ENCODE measurements at regions not wholly inside any gene's neighbourhood (a gene's known extent, or its start where the extent isn't known, plus 50 kb on each side); places are given as distances from the start of the nearest gene placed in this dataset.

- no peak for DNase-seq (ENCODE audit: low read depth, low spot score)
- H3K27ac ChIP-seq: no peak overlapping the region
These were observed 257.3 kb upstream of the APCDD1 start for GRCh38 chr18:10197097-10197496.

- no peak overlapping the region for H3K27ac ChIP-seq
- no peak for DNase-seq (ENCODE audit: low read depth, low spot score)
These were observed 253.2 kb upstream of the APCDD1 start for GRCh38 chr18:10201226-10201625.

- no peak overlapping the region for H3K27ac ChIP-seq
- no peak for DNase-seq (ENCODE audit: low read depth, low spot score)
These were observed 252.8 kb upstream of the APCDD1 start for GRCh38 chr18:10201659-10202058.

- no peak overlapping the region for H3K27ac ChIP-seq
- DNase-seq (ENCODE audit: low read depth, low spot score): no peak
These were observed 251.6 kb upstream of the APCDD1 start for GRCh38 chr18:10202845-10203321.

- no peak overlapping the region for H3K27ac ChIP-seq
- DNase-seq (ENCODE audit: low read depth, low spot score): no peak
These were observed 249.3 kb upstream of the APCDD1 start for GRCh38 chr18:10205151-10205550.

- no peak overlapping the region for H3K27ac ChIP-seq
These were observed 246.6 kb upstream of the APCDD1 start for GRCh38 chr18:10207682-10208345.

GRCh38 chr18:10209302-10209701 is 245.1 kb upstream of the APCDD1 start:
- H3K27ac ChIP-seq: no peak overlapping the region
- no peak for DNase-seq (ENCODE audit: low read depth, low spot score)

More at GRCh38 chr18:10207682-10208345, 246.6 kb upstream of the APCDD1 start:
- DNase-seq (ENCODE audit: low read depth, low spot score): no peak

- DNase-seq (ENCODE audit: low read depth, low spot score): no peak
- H3K27ac ChIP-seq: no peak overlapping the region
These were observed 244.3 kb upstream of the APCDD1 start for GRCh38 chr18:10210057-10210633.

- no peak overlapping the region for H3K27ac ChIP-seq
- DNase-seq (ENCODE audit: low read depth, low spot score): no peak
These were observed 240.9 kb upstream of the APCDD1 start for GRCh38 chr18:10213526-10213925.

GRCh38 chr18:10215446-10215845 is 239.0 kb upstream of the APCDD1 start:
- no peak for DNase-seq (ENCODE audit: low read depth, low spot score)
- no peak overlapping the region for H3K27ac ChIP-seq

- DNase-seq (ENCODE audit: low read depth, low spot score): no peak
- H3K27ac ChIP-seq: no peak overlapping the region
These were observed 237.6 kb upstream of the APCDD1 start for GRCh38 chr18:10216791-10217190.

GRCh38 chr18:10217211-10217610 is 237.2 kb upstream of the APCDD1 start:
- no peak for DNase-seq (ENCODE audit: low read depth, low spot score)
- no peak overlapping the region for H3K27ac ChIP-seq

- DNase-seq (ENCODE audit: low read depth, low spot score): no peak
- no peak overlapping the region for H3K27ac ChIP-seq
These were observed 229.1 kb upstream of the APCDD1 start for GRCh38 chr18:10225300-10225699.

GRCh38 chr18:10226971-10227370 is 227.5 kb upstream of the APCDD1 start:
- DNase-seq (ENCODE audit: low read depth, low spot score): no peak
- no peak overlapping the region for H3K27ac ChIP-seq

- no peak overlapping the region for H3K27ac ChIP-seq
- no peak for DNase-seq (ENCODE audit: low read depth, low spot score)
These were observed 226.1 kb upstream of the APCDD1 start for GRCh38 chr18:10228326-10228725.

GRCh38 chr18:10229458-10229857 is 225.0 kb upstream of the APCDD1 start:
- no peak for DNase-seq (ENCODE audit: low read depth, low spot score)
- H3K27ac ChIP-seq: no peak overlapping the region

- DNase-seq (ENCODE audit: low read depth, low spot score): peak; percentile 91
- peak overlapping the region; percentile 43 for H3K27ac ChIP-seq
These were observed 224.4 kb upstream of the APCDD1 start for GRCh38 chr18:10230072-10230471.

- DNase-seq (ENCODE audit: low read depth, low spot score): no peak
These were observed 223.2 kb upstream of the APCDD1 start for GRCh38 chr18:10231220-10231619.

GRCh38 chr18:10232062-10232461 is 222.4 kb upstream of the APCDD1 start:
- no peak for DNase-seq (ENCODE audit: low read depth, low spot score)
- no peak overlapping the region for H3K27ac ChIP-seq

More at GRCh38 chr18:10231220-10231619, 223.2 kb upstream of the APCDD1 start:
- no peak overlapping the region for H3K27ac ChIP-seq

GRCh38 chr18:10233082-10233875 is 221.2 kb upstream of the APCDD1 start:
- no peak for DNase-seq (ENCODE audit: low read depth, low spot score)
- no peak overlapping the region for H3K27ac ChIP-seq

- DNase-seq (ENCODE audit: low read depth, low spot score): peak; percentile 61
- H3K27ac ChIP-seq: peak overlapping the region; percentile 61
These were observed 220.2 kb upstream of the APCDD1 start for GRCh38 chr18:10234281-10234680.

All from epithelial cell of prostate (primary cell).